Neural cell (in vitro differentiated cells): ENCODE measurements at regions not wholly inside any gene's neighbourhood (a gene's known extent, or its start where the extent isn't known, plus 50 kb on each side); places are given as distances from the start of the nearest gene placed in this dataset.

Source experiments
- H2AFZ ChIP-seq: fragments of 200-600, 300-800 bp; sonication (generic), shearing (Covaris generic); 2 replicates; pipeline ENCODE4 v1.6.0; 2014; ENCODE audit warnings: low read depth, mild to moderate bottlenecking, antibody characterized with exemption, low read length, moderate library complexity
- H3F3A ChIP-seq: fragments of 200-600 bp; shearing (Covaris generic); 2 replicates; pipeline ENCODE4 v1.6.1; 2016; ENCODE audit warnings: mild to moderate bottlenecking, moderate library complexity, mixed read lengths, antibody characterized with exemption, low read length; ENCODE audit not compliant: insufficient read depth, poor library complexity, severe bottlenecking
- H3K27ac ChIP-seq: fragments of 200-600, 300-800 bp; sonication (generic), shearing (Covaris generic); 2 replicates; pipeline ENCODE4 v1.5.1; 2014; ENCODE audit warnings: mild to moderate bottlenecking, low read length, moderate library complexity
- H3K27me3 ChIP-seq: fragments of 300-800, 200-600 bp; sonication (generic), shearing (Covaris generic); 2 replicates; pipeline ENCODE4 v1.6.0; 2014; ENCODE audit warnings: mild to moderate bottlenecking, low read depth, low read length, moderate library complexity; ENCODE audit not compliant: insufficient read depth
- H3K36me3 ChIP-seq: fragments of 300-800, 200-600 bp; sonication (generic), shearing (Covaris generic); 2 replicates; pipeline ENCODE4 v1.5.1; 2014; ENCODE audit warnings: mild to moderate bottlenecking, antibody characterized with exemption, low read length, moderate library complexity; ENCODE audit not compliant: insufficient read depth
- H3K4me2 ChIP-seq: fragments of 300-800, 200-600 bp; sonication (generic), shearing (Covaris generic); 2 replicates; pipeline ENCODE4 v1.6.0; 2014; ENCODE audit warnings: mild to moderate bottlenecking, low read length
- H3K4me3 ChIP-seq: fragments of 300-800, 200-600 bp; sonication (generic), shearing (Covaris generic); 2 replicates; pipeline ENCODE4 v1.5.1; 2014; ENCODE audit warnings: mild to moderate bottlenecking, low read length, moderate library complexity
- H3K79me2 ChIP-seq: fragments of 200-600 bp; shearing (Covaris generic); replicated peaks from 2 replicates; pipeline ENCODE4 v1.6.0; 2014; ENCODE audit warnings: mild to moderate bottlenecking, low read length, moderate library complexity; ENCODE audit not compliant: insufficient read depth
- H3K9ac ChIP-seq: fragments of 300-800, 200-600 bp; sonication (generic), shearing (Covaris generic); 2 replicates; pipeline ENCODE4 v1.6.1; 2016; ENCODE audit warnings: mild to moderate bottlenecking, low read length, mixed read lengths
- H3K9me2 ChIP-seq: fragments of 200-600 bp; shearing (Covaris generic); 2 replicates; pipeline ENCODE4 v1.6.1; 2016; ENCODE audit warnings: mild to moderate bottlenecking, low read length, mixed read lengths; ENCODE audit not compliant: insufficient read depth
- H3K9me3 ChIP-seq: fragments of 200-600, 300-800 bp; sonication (generic), shearing (Covaris generic); 2 replicates; pipeline ENCODE4 v1.6.1; 2016; ENCODE audit warnings: mild to moderate bottlenecking, mixed run types, low read length, moderate library complexity, mixed read lengths
- H4K20me1 ChIP-seq: fragments of 200-600 bp; shearing (Covaris generic); 2 replicates; pipeline ENCODE4 v1.6.1; 2016; ENCODE audit warnings: mild to moderate bottlenecking, mixed run types; ENCODE audit not compliant: insufficient read depth
- EP300 ChIP-seq: fragments of 450-650 bp; conservative IDR thresholded peaks from 2 replicates; pipeline ENCODE4 v1.6.1; 2014; ENCODE audit warnings: antibody characterized with exemption, mild to moderate bottlenecking, moderate library complexity; ENCODE audit not compliant: poor library complexity, severe bottlenecking
- EZH2 ChIP-seq: fragments of 200-600, 300-800 bp; shearing (Covaris generic), sonication (generic); IDR thresholded peaks from 2 replicates; pipeline ENCODE4 v1.6.1; 2014; ENCODE audit warnings: antibody characterized with exemption, low read length, borderline replicate concordance, mild to moderate bottlenecking; ENCODE audit not compliant: insufficient read depth, poor library complexity, severe bottlenecking
- MXI1 ChIP-seq: fragments of 450-650 bp; conservative IDR thresholded peaks from 2 replicates; pipeline ENCODE4 v1.6.1; 2014; ENCODE audit warnings: antibody characterized with exemption, mild to moderate bottlenecking; ENCODE audit not compliant: poor library complexity, severe bottlenecking
- POLR2AphosphoS5 ChIP-seq: IDR thresholded peaks from 2 replicates; pipeline ENCODE4 v1.6.1; 2012
- RAD21 ChIP-seq: fragments of 450-650 bp; conservative IDR thresholded peaks from 2 replicates; pipeline ENCODE4 v1.6.1; 2014; ENCODE audit warnings: antibody characterized with exemption, mild to moderate bottlenecking, moderate library complexity
- SMC3 ChIP-seq: fragments of 450-650 bp; conservative IDR thresholded peaks from 2 replicates; pipeline ENCODE4 v1.6.1; 2014; ENCODE audit warnings: antibody characterized with exemption, mild to moderate bottlenecking, moderate library complexity; ENCODE audit not compliant: poor library complexity
- TAF1 ChIP-seq: IDR thresholded peaks from 2 replicates; pipeline ENCODE4 v1.6.1; 2012; ENCODE audit warnings: low read depth
- TF ChIP-seq, protein P1 (sequence below): fragments of 450-650 bp; IDR thresholded peaks from 2 replicates; pipeline ENCODE4 v1.5.1; 2014; ENCODE audit warnings: antibody characterized with exemption, mild to moderate bottlenecking, moderate library complexity; ENCODE audit not compliant: poor library complexity, severe bottlenecking
- TF ChIP-seq, protein P2 (sequence below): IDR thresholded peaks from 2 replicates; pipeline ENCODE4 v1.6.1; 2012; ENCODE audit warnings: borderline replicate concordance

DNA sequence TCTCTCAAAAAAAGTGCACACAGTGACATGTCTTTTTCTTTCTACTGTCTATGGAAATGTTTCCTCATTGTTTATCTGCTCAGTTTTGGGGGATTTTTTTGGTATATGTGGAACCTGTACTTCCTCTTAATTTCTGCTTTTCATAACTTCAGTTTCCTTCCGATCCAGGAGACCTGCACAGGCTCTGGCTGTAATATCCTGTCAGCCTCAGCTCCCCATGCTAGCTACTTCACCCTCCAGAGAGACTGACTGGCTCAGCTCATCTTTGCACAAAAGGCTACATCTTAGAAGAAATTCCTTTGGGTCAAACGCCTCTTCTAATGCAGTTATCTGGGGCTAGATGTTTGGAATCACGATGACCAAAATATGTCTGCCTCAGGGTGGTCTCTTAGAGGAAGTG lies 378.4 kb downstream of the RND3 start:
- Histone ChIP-seq H3K4me3 (no peak overlapping the region), H2AFZ (no peak overlapping the region), H3F3A (no peaks in the 10 kb centered on the region), H3K79me2 (no peaks in the 10 kb centered on the region), H3K36me3 (no peaks in the 10 kb centered on the region), H3K9ac (no peak overlapping the region), H3K27me3 (no peaks in the 10 kb centered on the region), H3K9me2 (no peaks in the 10 kb centered on the region), H3K9me3 (no peaks in the 10 kb centered on the region), H3K4me2 (no peak overlapping the region), H3K27ac (no peak overlapping the region), H4K20me1 (no peaks in the 10 kb centered on the region)
- TF ChIP-seq EP300: no peak
- no peak for TF ChIP-seq SMC3
- TF ChIP-seq TAF1: no peak

DNA sequence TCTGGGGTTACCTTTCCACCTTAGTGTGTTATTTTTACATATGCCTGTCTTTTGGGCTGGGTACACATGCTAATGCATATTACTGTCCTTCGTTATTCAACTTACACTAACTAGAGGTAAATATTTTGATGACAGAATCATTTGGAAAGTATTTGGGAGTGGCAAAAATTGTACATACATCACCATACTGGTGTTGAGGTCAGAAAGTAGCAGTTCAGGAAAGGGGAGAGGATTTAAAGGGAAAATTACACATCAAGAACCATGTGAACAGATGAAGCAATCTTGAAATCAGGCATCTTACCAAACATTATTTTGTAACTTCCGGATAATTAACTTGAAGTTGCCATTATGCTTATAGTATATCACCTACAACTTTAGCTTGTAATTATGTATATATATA lies 379.7 kb downstream of the RND3 start:
- H3K36me3 ChIP-seq: no peaks in the 10 kb centered on the region
- no peaks in the 10 kb centered on the region for H3K9me3 ChIP-seq
- H3K79me2 ChIP-seq: no peaks in the 10 kb centered on the region
- no peaks in the 10 kb centered on the region for H3K9me2 ChIP-seq
- no peak overlapping the region for H3K4me2 ChIP-seq
- no peak overlapping the region for H3K4me3 ChIP-seq
- TF ChIP-seq, protein P1, sequence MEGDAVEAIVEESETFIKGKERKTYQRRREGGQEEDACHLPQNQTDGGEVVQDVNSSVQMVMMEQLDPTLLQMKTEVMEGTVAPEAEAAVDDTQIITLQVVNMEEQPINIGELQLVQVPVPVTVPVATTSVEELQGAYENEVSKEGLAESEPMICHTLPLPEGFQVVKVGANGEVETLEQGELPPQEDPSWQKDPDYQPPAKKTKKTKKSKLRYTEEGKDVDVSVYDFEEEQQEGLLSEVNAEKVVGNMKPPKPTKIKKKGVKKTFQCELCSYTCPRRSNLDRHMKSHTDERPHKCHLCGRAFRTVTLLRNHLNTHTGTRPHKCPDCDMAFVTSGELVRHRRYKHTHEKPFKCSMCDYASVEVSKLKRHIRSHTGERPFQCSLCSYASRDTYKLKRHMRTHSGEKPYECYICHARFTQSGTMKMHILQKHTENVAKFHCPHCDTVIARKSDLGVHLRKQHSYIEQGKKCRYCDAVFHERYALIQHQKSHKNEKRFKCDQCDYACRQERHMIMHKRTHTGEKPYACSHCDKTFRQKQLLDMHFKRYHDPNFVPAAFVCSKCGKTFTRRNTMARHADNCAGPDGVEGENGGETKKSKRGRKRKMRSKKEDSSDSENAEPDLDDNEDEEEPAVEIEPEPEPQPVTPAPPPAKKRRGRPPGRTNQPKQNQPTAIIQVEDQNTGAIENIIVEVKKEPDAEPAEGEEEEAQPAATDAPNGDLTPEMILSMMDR: no peak
- no peak for TF ChIP-seq MXI1
- TF ChIP-seq EP300: no peak
- no peak for TF ChIP-seq TAF1
- no peak for TF ChIP-seq SMC3
- TF ChIP-seq EZH2: no peak
- TF ChIP-seq, protein P2, sequence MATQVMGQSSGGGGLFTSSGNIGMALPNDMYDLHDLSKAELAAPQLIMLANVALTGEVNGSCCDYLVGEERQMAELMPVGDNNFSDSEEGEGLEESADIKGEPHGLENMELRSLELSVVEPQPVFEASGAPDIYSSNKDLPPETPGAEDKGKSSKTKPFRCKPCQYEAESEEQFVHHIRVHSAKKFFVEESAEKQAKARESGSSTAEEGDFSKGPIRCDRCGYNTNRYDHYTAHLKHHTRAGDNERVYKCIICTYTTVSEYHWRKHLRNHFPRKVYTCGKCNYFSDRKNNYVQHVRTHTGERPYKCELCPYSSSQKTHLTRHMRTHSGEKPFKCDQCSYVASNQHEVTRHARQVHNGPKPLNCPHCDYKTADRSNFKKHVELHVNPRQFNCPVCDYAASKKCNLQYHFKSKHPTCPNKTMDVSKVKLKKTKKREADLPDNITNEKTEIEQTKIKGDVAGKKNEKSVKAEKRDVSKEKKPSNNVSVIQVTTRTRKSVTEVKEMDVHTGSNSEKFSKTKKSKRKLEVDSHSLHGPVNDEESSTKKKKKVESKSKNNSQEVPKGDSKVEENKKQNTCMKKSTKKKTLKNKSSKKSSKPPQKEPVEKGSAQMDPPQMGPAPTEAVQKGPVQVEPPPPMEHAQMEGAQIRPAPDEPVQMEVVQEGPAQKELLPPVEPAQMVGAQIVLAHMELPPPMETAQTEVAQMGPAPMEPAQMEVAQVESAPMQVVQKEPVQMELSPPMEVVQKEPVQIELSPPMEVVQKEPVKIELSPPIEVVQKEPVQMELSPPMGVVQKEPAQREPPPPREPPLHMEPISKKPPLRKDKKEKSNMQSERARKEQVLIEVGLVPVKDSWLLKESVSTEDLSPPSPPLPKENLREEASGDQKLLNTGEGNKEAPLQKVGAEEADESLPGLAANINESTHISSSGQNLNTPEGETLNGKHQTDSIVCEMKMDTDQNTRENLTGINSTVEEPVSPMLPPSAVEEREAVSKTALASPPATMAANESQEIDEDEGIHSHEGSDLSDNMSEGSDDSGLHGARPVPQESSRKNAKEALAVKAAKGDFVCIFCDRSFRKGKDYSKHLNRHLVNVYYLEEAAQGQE: no peak
- no peak for TF ChIP-seq POLR2AphosphoS5
- no peak for TF ChIP-seq RAD21
- H3K27ac ChIP-seq: no peak overlapping the region
- H2AFZ ChIP-seq: no peak overlapping the region
- no peaks in the 10 kb centered on the region for H3K27me3 ChIP-seq
- H3K9ac ChIP-seq: no peak overlapping the region
- H3F3A ChIP-seq: no peaks in the 10 kb centered on the region
- H4K20me1 ChIP-seq: no peaks in the 10 kb centered on the region

DNA sequence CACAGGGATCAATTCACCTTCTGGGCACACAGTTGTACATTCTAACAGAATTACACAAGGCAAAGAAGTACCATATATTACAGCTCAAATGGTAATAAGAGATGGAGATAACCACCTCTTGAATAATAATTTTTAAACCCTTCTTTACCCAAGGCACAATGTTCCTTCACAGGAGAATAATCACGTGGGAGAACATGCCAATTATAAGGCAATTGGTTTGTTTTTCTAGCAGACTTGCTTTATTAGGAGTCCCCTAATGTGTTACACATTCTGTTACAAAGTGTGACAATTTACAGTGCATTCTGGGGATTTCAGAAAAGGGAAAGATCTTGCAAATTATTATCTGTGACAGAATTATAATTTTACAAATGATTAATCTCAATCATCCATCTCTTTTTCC lies 380.3 kb downstream of the RND3 start:
- Histone ChIP-seq H3K36me3 (no peaks in the 10 kb centered on the region), H3K79me2 (no peaks in the 10 kb centered on the region), H3K27ac (no peak overlapping the region), H3K9me2 (no peaks in the 10 kb centered on the region), H4K20me1 (no peaks in the 10 kb centered on the region), H3K27me3 (no peaks in the 10 kb centered on the region), H3K9ac (no peak overlapping the region), H3K9me3 (no peaks in the 10 kb centered on the region), H3K4me2 (no peak overlapping the region), H2AFZ (no peak overlapping the region), H3F3A (no peaks in the 10 kb centered on the region), H3K4me3 (no peak overlapping the region)
- TF ChIP-seq EZH2: no peak
- TF ChIP-seq EP300: no peak
- TF ChIP-seq, protein P1: no peak
- TF ChIP-seq, protein P2: no peak
- TF ChIP-seq TAF1: no peak
- no peak for TF ChIP-seq POLR2AphosphoS5
- no peak for TF ChIP-seq SMC3
- TF ChIP-seq MXI1: no peak
- no peak for TF ChIP-seq RAD21
